Panc1 (cell line): ENCODE measurements at regions not wholly inside any gene's neighbourhood (a gene's known extent, or its start where the extent isn't known, plus 50 kb on each side); places are given as distances from the start of the nearest gene placed in this dataset.

Experiments used
- POLR2AphosphoS5 ChIP-seq: IDR thresholded peaks from 2 replicates; pipeline ENCODE4 v1.6.1; 2012; ENCODE audit warnings: mild to moderate bottlenecking, low read depth, low read length, moderate library complexity
- SIN3A ChIP-seq: IDR thresholded peaks from 2 replicates; pipeline ENCODE4 v1.6.1; 2012; ENCODE audit warnings: low read depth, mild to moderate bottlenecking, low read length, moderate library complexity, borderline replicate concordance; ENCODE audit not compliant: insufficient read depth
- TCF7L2 ChIP-seq: IDR thresholded peaks from 2 replicates; pipeline ENCODE4 v1.6.1; 2011; ENCODE audit warnings: mild to moderate bottlenecking, low read depth, low read length, inconsistent platforms
- TF ChIP-seq, protein P1 (sequence below): fragments of 450-650 bp; IDR thresholded peaks from 2 replicates; pipeline ENCODE4 v1.5.1; 2017; ENCODE audit warnings: mild to moderate bottlenecking
- TF ChIP-seq, protein P2 (sequence below), 2 experiments: IDR thresholded peaks; 2 replicates each; pipeline ENCODE4 v1.6.1; 2011 to 2012; ENCODE audit warnings: low read depth in 2 of 2, control low read depth in 1 of 2, low read length in 1 of 2, mild to moderate bottlenecking in 1 of 2, moderate library complexity in 1 of 2; ENCODE audit not compliant: insufficient read depth in 1 of 2

DNA sequence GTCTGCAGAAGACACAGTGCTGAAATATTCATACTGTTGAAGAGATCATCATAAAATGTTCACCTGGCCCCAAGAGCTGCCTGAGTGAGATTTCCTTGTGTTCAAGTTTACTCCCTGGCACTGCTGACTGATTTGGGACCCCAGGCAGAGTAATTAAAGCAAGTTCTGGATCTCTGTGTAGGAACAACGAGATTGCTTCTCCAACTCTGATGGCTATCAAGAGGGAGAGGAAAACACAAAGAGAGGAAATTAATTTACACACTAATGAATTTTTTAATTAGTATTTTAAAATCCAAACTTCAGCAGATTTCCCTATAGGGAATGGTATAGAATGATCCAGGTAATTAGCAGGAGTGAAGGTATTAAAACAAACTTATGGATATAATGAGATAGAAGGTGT, 711.8 kb downstream of the DCDC2C start:
- TF ChIP-seq, protein P1, sequence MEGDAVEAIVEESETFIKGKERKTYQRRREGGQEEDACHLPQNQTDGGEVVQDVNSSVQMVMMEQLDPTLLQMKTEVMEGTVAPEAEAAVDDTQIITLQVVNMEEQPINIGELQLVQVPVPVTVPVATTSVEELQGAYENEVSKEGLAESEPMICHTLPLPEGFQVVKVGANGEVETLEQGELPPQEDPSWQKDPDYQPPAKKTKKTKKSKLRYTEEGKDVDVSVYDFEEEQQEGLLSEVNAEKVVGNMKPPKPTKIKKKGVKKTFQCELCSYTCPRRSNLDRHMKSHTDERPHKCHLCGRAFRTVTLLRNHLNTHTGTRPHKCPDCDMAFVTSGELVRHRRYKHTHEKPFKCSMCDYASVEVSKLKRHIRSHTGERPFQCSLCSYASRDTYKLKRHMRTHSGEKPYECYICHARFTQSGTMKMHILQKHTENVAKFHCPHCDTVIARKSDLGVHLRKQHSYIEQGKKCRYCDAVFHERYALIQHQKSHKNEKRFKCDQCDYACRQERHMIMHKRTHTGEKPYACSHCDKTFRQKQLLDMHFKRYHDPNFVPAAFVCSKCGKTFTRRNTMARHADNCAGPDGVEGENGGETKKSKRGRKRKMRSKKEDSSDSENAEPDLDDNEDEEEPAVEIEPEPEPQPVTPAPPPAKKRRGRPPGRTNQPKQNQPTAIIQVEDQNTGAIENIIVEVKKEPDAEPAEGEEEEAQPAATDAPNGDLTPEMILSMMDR: no peak
- no peak for TF ChIP-seq SIN3A
- TF ChIP-seq, protein P2, sequence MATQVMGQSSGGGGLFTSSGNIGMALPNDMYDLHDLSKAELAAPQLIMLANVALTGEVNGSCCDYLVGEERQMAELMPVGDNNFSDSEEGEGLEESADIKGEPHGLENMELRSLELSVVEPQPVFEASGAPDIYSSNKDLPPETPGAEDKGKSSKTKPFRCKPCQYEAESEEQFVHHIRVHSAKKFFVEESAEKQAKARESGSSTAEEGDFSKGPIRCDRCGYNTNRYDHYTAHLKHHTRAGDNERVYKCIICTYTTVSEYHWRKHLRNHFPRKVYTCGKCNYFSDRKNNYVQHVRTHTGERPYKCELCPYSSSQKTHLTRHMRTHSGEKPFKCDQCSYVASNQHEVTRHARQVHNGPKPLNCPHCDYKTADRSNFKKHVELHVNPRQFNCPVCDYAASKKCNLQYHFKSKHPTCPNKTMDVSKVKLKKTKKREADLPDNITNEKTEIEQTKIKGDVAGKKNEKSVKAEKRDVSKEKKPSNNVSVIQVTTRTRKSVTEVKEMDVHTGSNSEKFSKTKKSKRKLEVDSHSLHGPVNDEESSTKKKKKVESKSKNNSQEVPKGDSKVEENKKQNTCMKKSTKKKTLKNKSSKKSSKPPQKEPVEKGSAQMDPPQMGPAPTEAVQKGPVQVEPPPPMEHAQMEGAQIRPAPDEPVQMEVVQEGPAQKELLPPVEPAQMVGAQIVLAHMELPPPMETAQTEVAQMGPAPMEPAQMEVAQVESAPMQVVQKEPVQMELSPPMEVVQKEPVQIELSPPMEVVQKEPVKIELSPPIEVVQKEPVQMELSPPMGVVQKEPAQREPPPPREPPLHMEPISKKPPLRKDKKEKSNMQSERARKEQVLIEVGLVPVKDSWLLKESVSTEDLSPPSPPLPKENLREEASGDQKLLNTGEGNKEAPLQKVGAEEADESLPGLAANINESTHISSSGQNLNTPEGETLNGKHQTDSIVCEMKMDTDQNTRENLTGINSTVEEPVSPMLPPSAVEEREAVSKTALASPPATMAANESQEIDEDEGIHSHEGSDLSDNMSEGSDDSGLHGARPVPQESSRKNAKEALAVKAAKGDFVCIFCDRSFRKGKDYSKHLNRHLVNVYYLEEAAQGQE (IDR thresholded peaks at IDR 0.05; ENCODE audit: insufficient read depth in 1 of 2, low read depth in 2 of 2, low read length in 1 of 2): no peak
- no peak for TF ChIP-seq POLR2AphosphoS5
- TF ChIP-seq TCF7L2: no peak
